BLaER1 treated with 17β-estradiol and CSF1 and Interleukin-3, amounts not matched to agents 10 nM and 100 nM (cell line): ENCODE measurements at regions not wholly inside any gene's neighbourhood (a gene's known extent, or its start where the extent isn't known, plus 50 kb on each side); places are given as distances from the start of the nearest gene placed in this dataset.
"Not testable (repeated sequence)": the region's sequence is repeated elsewhere in the genome, so short reads cannot be mapped to it uniquely, and the experiment has no call there.

Source experiments
- H3K27ac ChIP-seq, 11 experiments: shearing (Covaris generic); formaldehyde crosslinking; 2 replicates each; pipeline ENCODE4 v1.8.1; 2022
- H3K27me3 ChIP-seq, 11 experiments: shearing (Covaris generic); formaldehyde crosslinking; 2 replicates each; pipeline ENCODE4 v1.8.1; 2022
- H3K36me3 ChIP-seq, 11 experiments: shearing (Covaris generic); formaldehyde crosslinking; 2 replicates each; pipeline ENCODE4 v1.8.1; 2022
- H3K4me1 ChIP-seq, 10 experiments: shearing (Covaris generic); formaldehyde crosslinking; 2 replicates each; pipeline ENCODE4 v1.8.1; 2022
- H3K4me2 ChIP-seq, 11 experiments: shearing (Covaris generic); formaldehyde crosslinking; 2 replicates each; pipeline ENCODE4 v1.8.1; 2022
- H3K4me3 ChIP-seq, 10 experiments: shearing (Covaris generic); formaldehyde crosslinking; 2 replicates each; pipeline ENCODE4 v1.8.1; 2022
- H3K9ac ChIP-seq, 11 experiments: shearing (Covaris generic); formaldehyde crosslinking; 2 replicates each; pipeline ENCODE4 v1.8.1; 2022
- H3K9me3 ChIP-seq, 11 experiments: shearing (Covaris generic); formaldehyde crosslinking; replicated peaks in 1 of 11; 2 replicates each; pipeline ENCODE4 v1.8.1; 2022
- H4K20me1 ChIP-seq, 11 experiments: shearing (Covaris generic); formaldehyde crosslinking; 2 replicates each; pipeline ENCODE4 v1.8.1; 2022
- Cebpa-rat ChIP-seq, 11 experiments: shearing (Covaris generic); IDR thresholded peaks; 2 replicates each; pipeline ENCODE4 v1.8.1; 2022

DNA sequence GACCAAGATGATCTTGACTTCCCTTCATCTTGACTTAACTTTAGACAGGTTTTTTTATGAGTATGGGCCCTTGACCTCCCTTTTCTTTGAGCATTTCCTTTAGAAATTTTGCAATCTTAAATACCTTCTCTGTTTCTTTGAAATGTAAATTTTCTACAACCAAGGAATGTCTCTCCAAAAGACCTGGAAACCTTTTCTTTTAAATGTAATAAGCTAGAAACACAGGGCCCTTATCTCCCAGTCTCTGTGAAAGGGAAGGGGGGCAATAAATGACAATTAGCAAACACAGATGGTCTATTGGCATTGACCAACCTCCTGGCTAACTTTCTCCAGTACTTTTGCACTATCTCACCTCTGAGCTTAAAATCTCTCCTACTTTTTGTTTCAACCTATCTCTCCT lies 144.3 kb upstream of the GK2 start:
- TF ChIP-seq Cebpa-rat (IDR thresholded peaks at IDR 0.05): no peak
- Histone ChIP-seq H3K27me3 (no peaks in the 10 kb centered on the region), H3K4me3 (no peak overlapping the region), H3K4me1 (no peaks in the 10 kb centered on the region), H4K20me1 (no peaks in the 10 kb centered on the region), H3K9ac (no peak overlapping the region), H3K36me3 (no peaks in the 10 kb centered on the region), H3K9me3 (peaks cover 0 to 3% (median 0%) of the 10 kb centered on the region in 11 experiments; a peak in 1 of 22 replicates), H3K27ac (no peak overlapping the region), H3K4me2 (no peak overlapping the region)

DNA sequence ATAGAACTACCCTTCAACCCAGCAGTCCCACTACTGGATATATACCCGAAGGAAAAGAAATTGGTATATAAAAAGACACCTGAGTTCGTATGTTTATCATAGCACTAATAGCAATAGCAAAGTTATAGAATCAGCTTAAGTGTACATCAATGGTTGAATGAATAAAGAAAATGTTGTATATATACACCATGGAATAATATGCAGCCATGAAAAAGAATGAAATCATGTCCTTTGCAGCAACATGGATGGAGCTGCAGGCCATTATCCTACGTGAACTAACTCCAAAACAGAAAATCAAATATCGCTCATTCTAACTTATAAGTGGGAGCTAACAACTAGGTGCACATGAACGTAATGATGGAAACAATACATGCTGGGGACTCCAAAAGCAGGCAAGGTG lies 143.5 kb upstream of the GK2 start:
- no peak for TF ChIP-seq Cebpa-rat (IDR thresholded peaks at IDR 0.05)
- Histone ChIP-seq H3K9ac (no peak overlapping the region), H3K4me3 (no peak overlapping the region), H3K36me3 (no peaks in the 10 kb centered on the region), H3K9me3 (peaks cover 0 to 3% (median 0%) of the 10 kb centered on the region in 11 experiments; a peak in 1 of 22 replicates), H3K4me1 (no peaks in the 10 kb centered on the region), H3K27ac (no peak overlapping the region), H3K4me2 (no peak overlapping the region), H3K27me3 (no peaks in the 10 kb centered on the region), H4K20me1 (no peaks in the 10 kb centered on the region)

DNA sequence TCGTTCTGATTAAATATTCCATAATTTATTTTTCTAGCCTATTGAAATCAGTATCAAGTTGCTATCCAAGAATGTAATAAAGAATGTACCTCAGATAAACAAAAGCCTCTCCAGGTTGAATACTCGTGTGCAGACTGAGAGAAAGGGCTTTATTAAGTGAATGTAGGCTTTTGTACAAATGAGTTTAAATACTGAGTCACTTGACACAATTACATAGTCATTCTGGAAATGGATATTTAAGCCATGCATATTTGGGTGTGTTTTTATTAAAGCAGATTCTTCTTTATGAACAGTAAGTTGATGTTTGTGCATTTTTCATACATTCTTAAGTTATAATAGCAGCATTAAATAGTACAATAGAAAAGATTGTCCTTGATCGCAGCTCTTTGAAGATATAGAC lies 139.8 kb upstream of the GK2 start:
- Histone ChIP-seq H4K20me1 (no peaks in the 10 kb centered on the region), H3K27ac (no peak overlapping the region), H3K4me3 (no peak overlapping the region), H3K4me2 (no peak overlapping the region), H3K36me3 (no peaks in the 10 kb centered on the region), H3K4me1 (no peaks in the 10 kb centered on the region), H3K9ac (no peak overlapping the region), H3K9me3 (peaks cover 0 to 3% (median 0%) of the 10 kb centered on the region in 11 experiments; a peak in 1 of 22 replicates), H3K27me3 (no peaks in the 10 kb centered on the region)
- no peak for TF ChIP-seq Cebpa-rat (IDR thresholded peaks at IDR 0.05)

DNA sequence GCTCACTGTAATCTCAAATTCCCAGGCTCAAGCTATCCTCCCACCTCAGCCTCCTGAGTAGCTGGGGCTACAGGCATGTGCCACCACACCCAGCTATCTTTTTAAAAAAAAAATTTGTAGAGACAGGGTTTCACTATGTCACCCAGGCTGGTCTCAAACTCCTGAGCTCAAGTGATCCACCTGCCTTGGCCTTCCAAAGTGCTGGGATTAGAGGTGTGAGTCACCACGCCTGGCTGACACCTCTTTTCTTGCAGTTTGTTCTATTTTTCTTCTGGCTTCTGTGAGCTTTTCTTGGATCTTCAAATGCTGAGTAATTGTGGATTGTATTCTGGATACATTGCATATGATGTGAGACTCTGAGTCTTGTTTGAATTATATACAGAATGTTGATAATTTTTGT lies 137.3 kb upstream of the GK2 start:
- not testable (repeated sequence) for H3K27me3 ChIP-seq, H4K20me1 ChIP-seq, H3K9ac ChIP-seq, H3K9me3 ChIP-seq, H3K4me3 ChIP-seq, H3K4me1 ChIP-seq, H3K36me3 ChIP-seq, H3K4me2 ChIP-seq, H3K27ac ChIP-seq

DNA sequence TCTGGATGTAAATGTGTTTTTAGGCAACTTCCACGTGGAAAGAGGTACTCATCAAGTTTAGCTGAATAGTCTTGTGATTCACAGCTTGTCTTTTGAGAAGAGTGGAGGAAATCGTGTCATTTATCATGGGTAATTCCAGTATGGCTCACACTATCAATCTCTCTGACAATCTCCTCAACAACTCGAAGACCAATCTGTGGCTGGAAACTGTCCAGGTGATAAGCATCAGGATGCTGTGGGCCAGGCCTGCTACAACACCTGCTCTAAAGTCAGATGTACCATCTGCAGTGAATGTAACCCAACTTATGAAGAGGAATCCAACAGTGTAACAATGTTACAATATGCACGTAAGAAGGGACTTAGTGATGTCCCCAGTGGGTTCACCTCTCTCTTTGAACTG lies 132.1 kb upstream of the GK2 start:
- no peak for TF ChIP-seq Cebpa-rat (IDR thresholded peaks at IDR 0.05)
- no peak overlapping the region for H3K27ac ChIP-seq
- no peaks in the 10 kb centered on the region for H3K4me1 ChIP-seq
- no peaks in the 10 kb centered on the region for H3K27me3 ChIP-seq
- H4K20me1 ChIP-seq: no peaks in the 10 kb centered on the region
- H3K36me3 ChIP-seq: no peaks in the 10 kb centered on the region
- H3K4me3 ChIP-seq: no peak overlapping the region
- H3K9me3 ChIP-seq: no peaks in the 10 kb centered on the region
- no peak overlapping the region for H3K4me2 ChIP-seq
- no peak overlapping the region for H3K9ac ChIP-seq

DNA sequence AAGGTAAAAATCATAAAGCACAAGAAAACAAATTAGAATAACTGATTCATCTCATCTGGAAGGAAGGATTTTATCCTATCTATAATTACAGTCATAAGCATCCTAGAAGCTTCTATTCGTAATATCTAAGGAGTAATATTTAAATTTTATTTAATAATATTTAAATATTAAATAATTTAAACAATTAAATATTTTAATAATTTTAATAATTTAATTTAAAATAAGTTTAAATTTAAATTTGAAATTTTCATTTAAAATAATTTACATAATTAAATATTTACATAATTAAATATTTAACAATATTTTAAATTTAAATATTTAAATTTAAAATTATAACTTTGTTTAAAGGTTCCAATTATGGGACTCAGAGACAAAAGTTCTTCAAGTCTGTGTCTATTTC lies 127.5 kb upstream of the GK2 start:
- Histone ChIP-seq H3K27ac (no peak overlapping the region), H3K9me3 (no peaks in the 10 kb centered on the region), H3K36me3 (no peaks in the 10 kb centered on the region), H3K27me3 (no peaks in the 10 kb centered on the region), H3K4me1 (no peaks in the 10 kb centered on the region), H3K4me3 (no peak overlapping the region), H3K4me2 (no peak overlapping the region), H3K9ac (no peak overlapping the region), H4K20me1 (no peaks in the 10 kb centered on the region)
- TF ChIP-seq Cebpa-rat (IDR thresholded peaks at IDR 0.05): no peak

DNA sequence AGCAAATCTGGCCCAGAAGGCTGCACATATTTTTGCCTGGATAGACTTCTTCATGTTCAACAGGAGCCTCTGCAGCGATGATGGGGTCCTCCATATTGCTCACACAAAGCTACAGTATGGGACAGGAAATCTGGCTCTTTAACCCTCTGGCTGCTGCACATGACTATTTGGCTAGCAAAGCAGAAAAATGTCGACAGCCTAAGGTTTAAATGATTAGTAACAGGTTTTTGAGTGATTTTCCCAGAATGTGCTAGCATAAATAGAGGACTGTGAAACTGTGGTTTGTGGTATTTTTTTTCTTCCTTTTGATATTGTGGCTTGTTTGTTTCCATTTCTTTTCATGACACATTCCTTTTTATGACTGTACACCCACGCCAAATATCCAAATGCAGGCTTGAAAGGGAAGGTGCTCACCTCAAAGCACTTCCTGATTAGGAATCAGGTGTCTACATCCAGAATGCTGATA lies 120.2 kb upstream of the GK2 start:
- Histone ChIP-seq H3K27me3 (no peaks in the 10 kb centered on the region), H3K4me3 (no peak overlapping the region), H3K4me1 (peaks cover 3 to 10% (median 8%) of the 10 kb centered on the region in 10 experiments; a peak in 19 of 20 replicates), H3K36me3 (no peaks in the 10 kb centered on the region), H3K4me2 (peak overlapping the region in 10 of 11 experiments; percentile 26 to 69 (median 44); a peak in 17 of 22 replicates), H3K9ac (no peak overlapping the region), H3K27ac (no peak overlapping the region), H4K20me1 (no peaks in the 10 kb centered on the region), H3K9me3 (no peaks in the 10 kb centered on the region)
- TF ChIP-seq Cebpa-rat (IDR thresholded peaks at IDR 0.05): no peak

DNA sequence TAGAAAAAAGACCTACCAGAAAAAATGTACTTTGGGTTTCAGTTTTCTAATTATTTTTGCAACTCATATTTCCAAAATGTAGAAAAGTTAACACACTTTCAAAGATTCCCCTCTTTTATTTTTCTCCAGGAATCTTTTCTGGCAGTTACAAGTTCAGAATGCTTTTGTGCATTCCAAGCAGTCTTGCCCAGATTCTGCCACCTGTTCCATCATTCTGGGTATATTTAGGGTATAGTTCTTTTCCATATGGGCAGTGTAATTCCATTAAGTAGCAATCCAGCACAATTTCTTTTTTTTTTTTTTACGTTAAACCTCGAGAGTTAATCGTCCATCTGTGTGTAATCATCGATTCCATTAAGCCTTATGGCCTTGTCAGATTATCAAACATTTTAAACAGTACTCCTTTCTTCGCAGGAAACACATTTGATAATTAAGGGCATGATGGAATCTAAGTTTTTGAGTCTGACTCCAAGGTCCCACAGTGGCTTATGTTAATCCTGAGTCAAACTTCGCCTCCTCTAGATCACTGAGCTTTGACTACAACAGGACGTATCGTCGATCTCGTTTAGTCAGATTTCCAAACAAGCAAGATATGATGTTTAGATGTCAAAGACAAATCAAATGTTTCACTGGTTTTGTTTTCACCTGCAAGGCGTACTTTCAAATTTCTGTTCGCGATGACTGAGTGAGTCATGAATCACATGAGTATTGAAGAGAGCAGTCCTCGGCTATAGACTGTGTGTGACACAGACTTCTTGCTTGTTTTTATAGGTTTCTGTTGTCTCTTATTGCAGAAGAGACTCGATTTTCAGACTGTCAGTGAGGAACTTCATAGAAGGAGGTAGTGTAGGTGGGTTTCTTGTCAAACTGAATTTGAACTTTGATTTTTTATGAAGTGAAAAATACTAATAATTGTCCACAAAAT lies 118.9 kb upstream of the GK2 start:
- Histone ChIP-seq H3K9ac (no peak overlapping the region), H3K27ac (no peak overlapping the region), H3K9me3 (no peaks in the 10 kb centered on the region), H3K36me3 (no peaks in the 10 kb centered on the region), H3K4me1 (peaks cover 3 to 10% (median 8%) of the 10 kb centered on the region in 10 experiments; a peak in 19 of 20 replicates), H3K4me3 (no peak overlapping the region), H4K20me1 (no peaks in the 10 kb centered on the region), H3K27me3 (no peaks in the 10 kb centered on the region), H3K4me2 (no peak overlapping the region)
- TF ChIP-seq Cebpa-rat (IDR thresholded peaks at IDR 0.05): no peak

DNA sequence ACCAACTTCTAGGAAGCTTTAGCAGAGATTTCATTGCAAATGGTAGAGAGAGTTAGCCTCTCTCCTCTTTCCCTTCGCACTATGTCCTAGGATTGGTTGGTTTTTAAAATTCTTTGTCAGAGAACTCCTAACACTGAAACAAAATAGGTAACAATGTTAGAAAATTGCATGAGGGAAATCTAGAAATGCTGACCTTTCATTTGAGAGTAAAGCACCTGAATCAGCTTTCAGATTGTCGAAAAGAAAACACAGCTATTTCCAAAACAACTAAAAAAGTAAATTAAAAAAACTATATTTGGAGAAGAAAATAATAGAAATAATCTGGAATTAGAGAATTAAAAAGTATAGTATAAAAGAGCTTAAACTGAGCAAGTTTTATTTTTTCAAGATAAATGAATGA lies 108.1 kb upstream of the GK2 start:
- Histone ChIP-seq H3K4me3 (no peak overlapping the region), H3K4me2 (no peak overlapping the region), H4K20me1 (no peaks in the 10 kb centered on the region), H3K4me1 (no peaks in the 10 kb centered on the region), H3K9ac (no peak overlapping the region), H3K27ac (no peak overlapping the region), H3K9me3 (no peaks in the 10 kb centered on the region), H3K27me3 (no peaks in the 10 kb centered on the region), H3K36me3 (no peaks in the 10 kb centered on the region)
- TF ChIP-seq Cebpa-rat (IDR thresholded peaks at IDR 0.05): no peak
